GM12892 (cell line): ENCODE measurements at regions not wholly inside any gene's neighbourhood (a gene's known extent, or its start where the extent isn't known, plus 50 kb on each side); places are given as distances from the start of the nearest gene placed in this dataset.
A peak's percentile ranks its signal among the peaks of the same experiment; 100 is the strongest.
"Not testable (repeated sequence)": the region's sequence is repeated elsewhere in the genome, so short reads cannot be mapped to it uniquely, and the experiment has no call there.

Source experiments
- DNase-seq: peaks from one replicate; pipeline ENCODE4 v3.0.0; 2011; ENCODE audit not compliant: insufficient read length
- FAIRE-seq: peaks from 2 replicates; lab custom pipeline; 2011; peaks lifted over from hg19 to GRCh38; lab: Jason Lieb, UNC
- POLR2A ChIP-seq: IDR thresholded peaks from 2 replicates; pipeline ENCODE4 v1.6.1; 2011; ENCODE audit warnings: low read depth, low read length, control low read depth
- POLR2AphosphoS5 ChIP-seq: IDR thresholded peaks from 2 replicates; pipeline ENCODE4 v1.6.1; 2011; ENCODE audit warnings: low read depth, low read length, control low read depth
- TAF1 ChIP-seq: IDR thresholded peaks from 2 replicates; pipeline ENCODE4 v1.6.1; 2011; ENCODE audit warnings: low read depth, mild to moderate bottlenecking, control low read depth, low read length, borderline replicate concordance

- TF ChIP-seq POLR2AphosphoS5 (no peak), TAF1 (no peak), POLR2A (no peak)
- DNase-seq: no peak
- FAIRE-seq: no peak
These were observed 92.1 kb downstream of the ZNF467 start for GRCh38 chr7:149681274-149681673.

GRCh38 chr7:149680331-149681025 lies 92.9 kb downstream of the ZNF467 start:
- FAIRE-seq (no peak), DNase-seq (no peak)
- TF ChIP-seq POLR2A: no peak
- no peak for TF ChIP-seq POLR2AphosphoS5
- TF ChIP-seq TAF1: no peak

GRCh38 chr7:149674728-149675385 lies 98.5 kb downstream of the ZNF467 start:
- not testable (repeated sequence) for FAIRE-seq, DNase-seq

- no peak for DNase-seq
- TF ChIP-seq POLR2A (no peak), TAF1 (no peak), POLR2AphosphoS5 (no peak)
- no peak for FAIRE-seq
These were observed 100.4 kb downstream of the ZNF467 start for GRCh38 chr7:149673006-149673405.

- FAIRE-seq (no peak), DNase-seq (no peak)
- TF ChIP-seq TAF1: no peak
- no peak for TF ChIP-seq POLR2A
- no peak for TF ChIP-seq POLR2AphosphoS5
These were observed 103.1 kb downstream of the ZNF467 start for GRCh38 chr7:149670288-149670687.

GRCh38 chr7:149669121-149669818 lies 104.1 kb downstream of the ZNF467 start:
- TF ChIP-seq TAF1 (no peak), POLR2AphosphoS5 (no peak), POLR2A (no peak)
- FAIRE-seq (no peak), DNase-seq (no peak)

- TF ChIP-seq POLR2A (no peak), TAF1 (no peak), POLR2AphosphoS5 (no peak)
- no peak for FAIRE-seq
- no peak for DNase-seq
These were observed 106.9 kb downstream of the ZNF467 start for GRCh38 chr7:149666360-149666945.

GRCh38 chr7:149665618-149666017 lies 107.8 kb downstream of the ZNF467 start:
- FAIRE-seq, DNase-seq: not testable (repeated sequence)

- no peak for TF ChIP-seq TAF1
- TF ChIP-seq POLR2AphosphoS5: no peak
- TF ChIP-seq POLR2A: no peak
- no peak for DNase-seq
- no peak for FAIRE-seq
These were observed 108.7 kb downstream of the ZNF467 start for GRCh38 chr7:149664666-149665065.

GRCh38 chr7:149664176-149664575 lies 109.2 kb downstream of the ZNF467 start:
- FAIRE-seq (no peak), DNase-seq (no peak)
- TF ChIP-seq TAF1 (no peak), POLR2AphosphoS5 (no peak), POLR2A (no peak)

- TF ChIP-seq TAF1: no peak
- TF ChIP-seq POLR2AphosphoS5: no peak
- TF ChIP-seq POLR2A: no peak
- peak; percentile 92 for FAIRE-seq
- DNase-seq: peak; percentile 23
These were observed 110.7 kb downstream of the ZNF467 start for GRCh38 chr7:149662591-149663095.

- no peak for TF ChIP-seq POLR2A
- no peak for FAIRE-seq
These were observed 117.6 kb downstream of the ZNF467 start for GRCh38 chr7:149655784-149656183.

GRCh38 chr7:149654588-149654987 lies 118.8 kb downstream of the ZNF467 start:
- TF ChIP-seq POLR2A: no peak
- TF ChIP-seq TAF1: no peak
- TF ChIP-seq POLR2AphosphoS5: no peak
- FAIRE-seq (no peak), DNase-seq (no peak)

More at GRCh38 chr7:149655784-149656183, 117.6 kb downstream of the ZNF467 start:
- DNase-seq: no peak

- not testable (repeated sequence) for FAIRE-seq, DNase-seq
These were observed 123.2 kb downstream of the ZNF467 start for GRCh38 chr7:149650190-149650589.
